HG02642 (cell line): ENCODE measurements at regions not wholly inside any gene's neighbourhood (a gene's known extent, or its start where the extent isn't known, plus 50 kb on each side); places are given as distances from the start of the nearest gene placed in this dataset.
"Not testable (repeated sequence)": the region's sequence is repeated elsewhere in the genome, so short reads cannot be mapped to it uniquely, and the experiment has no call there.

Experiments
- ATAC-seq: cut with Tn5 transposase; IDR thresholded peaks from one replicate; pipeline ENCODE4 v1.9.1; 2021; ENCODE audit warnings: mild to moderate bottlenecking; ENCODE audit not compliant: unreplicated experiment, poor library complexity

DNA sequence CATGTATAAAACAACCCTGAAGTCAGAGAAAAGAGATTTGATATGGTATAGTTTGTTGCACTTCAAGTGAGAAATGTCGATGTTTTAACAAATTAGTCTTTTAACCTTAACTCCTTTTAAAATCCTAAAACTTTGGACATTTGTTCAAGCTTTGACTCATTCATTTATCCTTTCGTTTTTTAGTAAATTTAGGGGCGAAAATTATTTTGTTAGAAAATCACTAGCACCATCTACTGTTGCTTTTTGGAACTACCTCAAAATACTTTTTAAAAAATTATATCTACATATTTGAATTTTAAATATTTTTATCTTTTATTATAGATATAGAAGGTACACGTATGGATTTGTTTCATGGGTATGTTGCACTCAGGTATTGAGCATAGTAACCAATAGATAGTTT is 165.1 kb upstream of the POF1B start:
- ATAC-seq, result no peak

DNA sequence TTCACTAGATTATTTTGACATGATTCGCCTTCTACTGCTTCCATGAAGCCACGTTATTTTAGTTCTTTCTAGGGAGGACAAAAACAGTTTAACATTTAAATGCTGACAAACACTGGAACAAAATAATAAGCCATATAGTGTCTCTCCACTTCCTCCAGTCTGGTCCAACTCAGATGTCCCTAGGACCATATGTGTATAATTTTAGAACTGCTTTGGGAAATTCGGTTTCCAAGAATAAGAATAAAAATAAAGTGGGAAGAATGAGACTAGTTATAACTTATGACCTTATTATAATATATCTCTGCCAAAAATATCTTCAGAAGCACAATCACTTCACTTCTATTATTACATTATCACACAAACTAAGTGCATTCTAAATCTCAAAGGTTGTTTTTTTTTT is 164.4 kb upstream of the POF1B start:
- ATAC-seq, result no peak

DNA sequence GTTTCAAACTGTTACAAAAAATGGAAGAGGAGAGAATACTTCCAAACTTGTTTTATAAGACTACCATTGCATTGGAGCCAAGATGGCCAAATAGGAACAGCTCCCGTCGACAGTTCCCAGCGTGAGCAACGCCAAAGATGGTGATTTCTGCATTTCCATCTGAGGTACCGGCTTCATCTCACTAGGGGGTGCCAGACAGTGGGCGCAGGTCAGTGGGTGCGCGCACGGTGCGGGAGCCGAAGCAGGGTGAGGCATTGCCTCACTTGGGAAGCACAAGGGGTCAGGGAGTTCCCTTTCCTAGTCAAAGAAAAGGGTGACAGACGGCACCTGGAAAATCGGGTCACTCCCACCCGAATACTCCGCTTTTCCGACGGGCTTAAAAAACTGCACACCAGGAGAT is 149.7 kb upstream of the POF1B start:
- not testable (repeated sequence) for ATAC-seq

DNA sequence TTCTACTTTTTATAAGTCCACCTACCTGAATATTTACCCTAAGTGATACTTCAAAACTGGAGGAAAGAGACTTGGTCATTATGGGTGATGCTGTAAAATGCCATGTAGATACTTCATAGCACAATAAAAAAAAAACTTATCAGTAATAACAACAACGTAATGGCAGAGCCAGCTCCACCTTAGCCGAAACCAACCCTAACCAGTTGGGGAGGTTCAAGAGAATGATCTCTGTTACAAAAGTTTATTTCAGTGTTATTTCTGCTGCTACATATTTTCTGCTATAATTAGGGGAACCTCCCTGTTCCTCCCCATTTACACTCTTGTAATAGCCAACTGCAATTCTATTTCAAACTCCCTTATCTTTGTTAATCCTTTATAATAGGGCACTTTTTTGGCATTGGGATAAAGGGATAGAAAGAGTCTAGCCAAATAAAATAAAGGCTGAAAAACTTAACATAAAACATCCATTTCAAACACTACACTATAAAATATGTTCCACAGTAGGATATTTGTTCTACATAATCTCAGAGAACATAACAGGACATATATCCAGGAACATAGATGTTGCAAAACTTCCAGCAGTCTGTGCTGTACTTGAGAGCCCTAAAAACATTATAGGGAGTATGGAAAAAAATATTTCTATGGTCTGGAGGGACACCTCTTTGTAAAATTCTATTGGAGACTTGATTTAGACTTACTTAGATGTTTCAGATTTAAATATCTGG is 138.7 kb upstream of the POF1B start:
- no peak for ATAC-seq

DNA sequence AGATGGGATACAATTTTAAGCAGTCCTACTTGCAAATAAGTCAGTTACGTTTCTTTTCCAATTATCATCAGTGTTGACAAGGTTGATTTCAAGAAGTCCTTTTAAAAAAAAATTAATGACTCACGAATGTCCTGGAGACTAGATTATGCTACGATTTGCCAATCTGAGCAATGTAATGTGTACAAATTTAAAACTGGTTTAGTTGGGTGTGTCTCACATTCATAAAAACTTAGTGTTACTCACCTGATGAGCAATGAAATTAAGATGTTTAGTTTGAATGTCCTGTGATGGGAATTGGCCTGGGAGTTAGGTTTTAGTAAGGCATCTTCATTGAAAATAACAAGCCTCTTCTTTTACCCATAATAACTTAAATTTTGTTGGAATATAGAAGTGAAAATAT is 136.7 kb upstream of the POF1B start:
- no peak for ATAC-seq

DNA sequence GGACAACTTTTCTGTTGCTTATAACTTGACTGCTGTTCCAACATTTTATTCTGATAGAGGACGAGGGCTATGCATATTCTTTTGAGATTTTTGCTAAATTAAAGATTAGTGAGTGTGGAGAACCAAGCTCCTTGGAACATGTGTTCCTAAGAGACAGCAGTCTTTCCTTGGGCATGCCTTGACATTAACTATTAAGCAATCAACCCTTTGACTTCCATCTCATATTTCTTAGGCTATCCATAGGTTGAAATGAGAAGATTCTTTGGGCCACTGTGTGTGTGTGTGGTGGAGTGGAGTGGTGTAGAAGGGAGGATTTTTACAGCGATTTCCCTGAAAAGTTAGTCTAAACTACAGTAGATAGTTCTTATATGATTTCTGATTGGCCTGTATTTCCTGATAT is 127.4 kb upstream of the POF1B start:
- ATAC-seq, result no peak

DNA sequence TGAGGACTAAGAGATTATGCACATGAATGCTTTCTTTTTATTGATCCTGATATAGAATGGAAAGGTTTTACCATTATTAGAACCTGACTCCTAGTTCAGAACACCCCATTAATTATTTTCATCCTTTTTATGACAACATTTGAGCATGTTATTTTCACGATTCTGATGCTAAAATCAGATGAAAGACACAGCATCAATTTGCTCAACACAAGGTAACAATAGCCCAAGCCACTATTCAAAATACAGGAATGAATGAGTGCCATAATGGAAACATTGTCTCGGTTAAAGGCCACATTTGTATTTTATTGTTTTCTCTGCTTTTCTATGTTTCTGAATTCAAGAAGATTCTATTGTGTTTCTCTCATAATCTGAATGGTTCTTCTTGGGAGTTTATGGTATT is 126.3 kb upstream of the POF1B start:
- ATAC-seq, result no peak

DNA sequence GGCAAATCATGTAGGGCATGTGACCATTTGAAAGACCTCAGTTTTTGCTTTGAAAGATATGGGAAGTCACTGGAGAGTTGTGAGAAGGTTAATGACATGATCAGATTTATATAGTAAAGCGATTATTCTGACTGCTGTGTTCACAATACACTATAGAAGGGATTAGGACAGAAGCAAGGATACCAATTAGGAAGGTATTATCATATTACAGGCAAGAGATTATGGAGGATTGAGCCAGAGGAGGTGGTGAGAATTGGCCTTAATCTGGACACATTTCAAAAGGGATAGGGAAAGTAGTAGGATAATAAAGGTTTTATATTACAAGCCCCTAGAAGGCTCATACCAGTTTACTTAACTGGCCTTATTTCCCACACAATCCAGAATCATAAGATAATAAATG is 124.9 kb upstream of the POF1B start:
- ATAC-seq, result no peak

DNA sequence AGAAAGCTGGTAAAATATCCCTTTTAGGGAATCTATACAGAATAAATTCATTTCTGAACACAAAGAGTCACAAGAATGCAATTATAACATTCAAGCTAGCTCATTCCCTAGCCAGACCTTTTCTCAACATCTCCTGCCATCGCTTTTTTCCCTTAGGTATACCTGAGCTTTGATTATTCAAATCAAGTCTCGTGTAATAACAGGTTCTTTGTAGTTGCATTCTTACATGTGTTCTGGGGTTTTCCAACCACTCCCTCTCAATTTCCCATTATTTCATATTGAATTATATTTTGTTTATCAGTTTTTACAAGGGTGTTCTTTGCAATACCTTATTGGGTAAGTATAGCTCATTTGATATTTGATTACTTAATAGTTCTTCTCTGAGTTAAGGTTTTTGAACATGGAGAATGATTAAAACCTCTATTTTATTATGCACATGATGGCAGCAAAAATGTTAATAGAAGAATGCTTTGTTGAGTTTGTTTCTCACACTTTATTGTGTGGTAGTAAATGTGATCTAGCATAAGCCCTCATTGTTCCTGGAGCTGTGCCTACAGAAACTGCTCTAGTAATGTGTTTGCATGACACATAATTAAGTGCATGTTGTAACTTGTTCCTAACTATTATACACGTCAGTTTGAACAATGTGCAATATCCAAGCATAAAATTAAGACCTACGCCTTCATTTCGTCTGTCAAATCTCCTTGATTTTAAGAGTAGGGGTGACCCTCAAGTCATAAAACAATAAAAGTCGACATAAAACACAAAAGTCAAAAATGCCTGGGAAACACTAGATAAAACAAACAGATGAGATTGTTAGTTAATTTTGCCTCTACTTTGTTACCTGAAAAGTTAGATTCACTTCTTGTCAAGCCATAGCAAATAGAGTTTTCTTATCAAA is 124.0 kb upstream of the POF1B start:
- ATAC-seq, result no peak

DNA sequence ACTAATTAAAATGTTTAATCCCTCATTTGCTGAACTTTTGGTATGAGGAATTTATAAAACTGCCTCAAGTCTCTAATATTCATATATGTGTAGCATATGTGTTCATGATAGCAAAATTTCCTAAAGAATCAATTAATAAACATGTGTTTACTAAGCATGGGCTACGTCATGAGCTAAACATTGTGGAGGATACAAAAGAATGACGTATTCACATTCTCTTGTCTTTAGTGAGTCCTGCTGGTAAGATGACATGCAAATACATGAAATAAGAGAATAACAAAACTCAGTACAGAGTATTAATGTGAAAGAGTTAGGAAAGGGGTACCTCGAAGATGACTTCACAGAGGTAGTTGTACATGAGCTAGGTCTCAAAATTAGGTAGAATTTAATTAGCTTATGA is 121.9 kb upstream of the POF1B start:
- ATAC-seq, result no peak

DNA sequence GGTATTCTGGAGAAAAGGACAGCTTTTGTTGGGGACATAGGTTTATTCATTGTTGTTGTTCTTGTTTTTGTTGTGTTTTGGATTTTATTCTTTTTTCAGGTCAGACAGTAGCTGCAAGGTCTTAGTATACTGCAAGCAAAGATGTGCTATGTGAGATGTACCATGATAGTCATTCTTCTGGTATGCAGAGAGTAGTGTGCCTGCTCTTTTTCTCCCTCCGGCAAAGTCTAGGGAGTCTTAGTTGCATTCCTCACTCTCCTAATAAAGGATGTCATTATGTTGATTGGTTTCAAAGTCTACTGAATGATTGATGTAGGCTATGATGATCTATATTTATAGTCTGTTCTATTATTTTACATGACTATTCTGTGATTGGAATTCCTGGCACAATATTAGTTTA is 119.9 kb upstream of the POF1B start:
- ATAC-seq, result no peak

DNA sequence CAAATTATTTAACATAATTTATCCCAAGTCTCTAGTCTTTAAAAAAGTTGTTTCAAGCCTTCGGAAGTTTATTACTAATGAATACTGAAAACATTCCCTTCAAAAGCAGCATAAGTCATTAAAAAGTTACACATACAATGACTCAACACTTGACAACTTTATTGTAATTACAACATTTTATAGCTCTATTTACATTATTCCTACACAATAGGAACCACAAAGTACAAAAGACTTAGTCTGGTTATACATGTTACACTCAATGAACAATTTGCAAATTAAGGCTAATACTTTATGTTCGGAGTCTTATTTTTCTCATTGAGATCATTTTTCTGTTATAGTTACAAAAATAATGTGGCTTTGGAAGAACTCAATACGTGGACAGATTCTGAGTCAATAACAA is 114.4 kb upstream of the POF1B start:
- no peak for ATAC-seq

DNA sequence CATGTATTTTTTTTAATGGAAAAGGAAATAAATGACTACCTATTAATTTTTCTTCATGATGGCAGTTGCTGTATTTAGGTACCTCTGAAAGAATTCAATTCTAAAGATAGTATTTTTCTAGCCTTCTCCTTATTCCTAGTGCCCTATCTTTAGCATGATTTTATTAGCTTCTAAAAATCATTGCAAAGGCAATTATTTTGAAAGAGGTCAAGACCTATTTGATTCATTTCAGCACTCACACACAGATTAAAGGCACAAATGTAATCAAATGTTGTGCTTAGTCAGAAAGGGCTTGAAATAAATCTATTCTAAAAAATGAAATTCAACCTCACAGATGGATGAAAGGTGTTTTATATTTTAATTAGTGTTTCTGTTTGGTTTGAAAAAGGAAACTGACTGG is 74.8 kb upstream of the POF1B start:
- no peak for ATAC-seq

DNA sequence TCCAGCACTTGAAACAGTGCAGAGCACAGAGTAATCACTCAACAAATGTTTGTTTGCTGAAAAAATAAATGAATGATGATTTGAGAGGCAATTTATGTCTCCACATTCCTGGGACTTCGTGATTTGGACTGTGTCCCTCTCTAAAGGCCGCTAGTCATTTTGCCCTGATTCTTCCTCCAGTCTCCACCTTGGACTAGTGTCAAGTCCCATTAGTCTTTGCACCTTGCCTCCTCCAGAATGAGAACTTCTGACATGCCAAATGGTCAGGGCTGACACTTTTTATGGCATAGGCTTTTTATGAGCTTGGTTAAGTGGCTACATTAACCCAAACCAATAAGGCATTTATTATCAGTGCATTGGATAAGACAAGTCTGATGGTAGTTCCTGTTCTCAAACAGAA is 65.1 kb upstream of the POF1B start:
- ATAC-seq, result no peak
